Cardiac muscle cell (in vitro differentiated cells and primary cell): ENCODE measurements at regions not wholly inside any gene's neighbourhood (a gene's known extent, or its start where the extent isn't known, plus 50 kb on each side); places are given as distances from the start of the nearest gene placed in this dataset.

Experiments
- DNase-seq, 2 donors: peaks; one replicate each; pipeline versions ENCODE4 v3.0.0 to v3.0.0-alpha.2; 2010 to 2017; ENCODE audit warnings: low read depth in 1 of 2, low spot score in 1 of 2
- H3K27ac ChIP-seq: fragments of 200-600 bp; sonication (generic); 2 replicates; pipeline ENCODE4 v1.5.1; 2016
- H3K27me3 ChIP-seq: fragments of 200-600 bp; sonication (generic); 2 replicates; pipeline ENCODE4 v1.6.0; 2016; ENCODE audit warnings: control low read depth
- H3K36me3 ChIP-seq: fragments of 200-600 bp; sonication (generic); 2 replicates; pipeline ENCODE4 v1.5.1; 2016; ENCODE audit warnings: control low read depth
- H3K4me1 ChIP-seq: fragments of 200-600 bp; sonication (generic); 2 replicates; pipeline ENCODE4 v1.8.1; 2017; ENCODE audit warnings: low read depth, mild to moderate bottlenecking, mixed run types
- H3K4me3 ChIP-seq: fragments of 200-600 bp; sonication (generic); 2 replicates; pipeline ENCODE4 v1.5.1; 2016; ENCODE audit warnings: mild to moderate bottlenecking
- H3K9me3 ChIP-seq: fragments of 200-600 bp; sonication (generic); 2 replicates; pipeline ENCODE4 v1.5.1; 2017; ENCODE audit warnings: low read depth, mild to moderate bottlenecking, control low read depth
- TF ChIP-seq, protein P1 (sequence below): IDR thresholded peaks from 2 replicates; pipeline ENCODE4 v1.5.1; 2012; ENCODE audit warnings: low read depth, mild to moderate bottlenecking, low read length

DNA sequence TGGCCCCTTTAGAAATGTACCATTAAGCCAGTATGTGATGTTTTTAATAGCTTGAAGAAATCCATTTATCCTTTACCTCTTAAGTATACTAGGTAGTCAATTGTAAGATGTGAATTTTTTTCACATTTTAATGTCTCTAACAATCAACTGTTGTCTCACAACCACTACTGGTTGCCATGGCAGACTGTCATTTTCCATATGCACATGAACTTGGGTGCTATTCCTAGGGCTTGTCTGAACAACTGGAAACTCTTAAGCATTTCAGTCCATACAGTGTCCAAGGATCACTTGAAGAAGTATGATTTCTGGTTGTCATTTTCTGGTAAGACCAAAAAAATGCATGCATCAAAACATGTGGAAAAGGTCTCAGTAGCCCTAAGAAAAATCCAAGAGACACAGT, 315.1 kb downstream of the HHIPL2 start:
- TF ChIP-seq, protein P1, sequence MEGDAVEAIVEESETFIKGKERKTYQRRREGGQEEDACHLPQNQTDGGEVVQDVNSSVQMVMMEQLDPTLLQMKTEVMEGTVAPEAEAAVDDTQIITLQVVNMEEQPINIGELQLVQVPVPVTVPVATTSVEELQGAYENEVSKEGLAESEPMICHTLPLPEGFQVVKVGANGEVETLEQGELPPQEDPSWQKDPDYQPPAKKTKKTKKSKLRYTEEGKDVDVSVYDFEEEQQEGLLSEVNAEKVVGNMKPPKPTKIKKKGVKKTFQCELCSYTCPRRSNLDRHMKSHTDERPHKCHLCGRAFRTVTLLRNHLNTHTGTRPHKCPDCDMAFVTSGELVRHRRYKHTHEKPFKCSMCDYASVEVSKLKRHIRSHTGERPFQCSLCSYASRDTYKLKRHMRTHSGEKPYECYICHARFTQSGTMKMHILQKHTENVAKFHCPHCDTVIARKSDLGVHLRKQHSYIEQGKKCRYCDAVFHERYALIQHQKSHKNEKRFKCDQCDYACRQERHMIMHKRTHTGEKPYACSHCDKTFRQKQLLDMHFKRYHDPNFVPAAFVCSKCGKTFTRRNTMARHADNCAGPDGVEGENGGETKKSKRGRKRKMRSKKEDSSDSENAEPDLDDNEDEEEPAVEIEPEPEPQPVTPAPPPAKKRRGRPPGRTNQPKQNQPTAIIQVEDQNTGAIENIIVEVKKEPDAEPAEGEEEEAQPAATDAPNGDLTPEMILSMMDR = no peak
- Histone ChIP-seq H3K4me1 (no peaks in the 10 kb centered on the region), H3K4me3 (no peak overlapping the region), H3K9me3 (no peaks in the 10 kb centered on the region), H3K27me3 (no peaks in the 10 kb centered on the region), H3K36me3 (no peaks in the 10 kb centered on the region), H3K27ac (no peak overlapping the region)
- DNase-seq = no peak

GRCh38 chr1:222229672-222230312, 318.1 kb downstream of the HHIPL2 start:
- Histone ChIP-seq H3K4me1 (no peaks in the 10 kb centered on the region), H3K27me3 (no peaks in the 10 kb centered on the region), H3K4me3 (no peak overlapping the region), H3K27ac (no peak overlapping the region), H3K36me3 (no peaks in the 10 kb centered on the region), H3K9me3 (no peaks in the 10 kb centered on the region)
- no peak for DNase-seq
- TF ChIP-seq, protein P1 = no peak

DNA sequence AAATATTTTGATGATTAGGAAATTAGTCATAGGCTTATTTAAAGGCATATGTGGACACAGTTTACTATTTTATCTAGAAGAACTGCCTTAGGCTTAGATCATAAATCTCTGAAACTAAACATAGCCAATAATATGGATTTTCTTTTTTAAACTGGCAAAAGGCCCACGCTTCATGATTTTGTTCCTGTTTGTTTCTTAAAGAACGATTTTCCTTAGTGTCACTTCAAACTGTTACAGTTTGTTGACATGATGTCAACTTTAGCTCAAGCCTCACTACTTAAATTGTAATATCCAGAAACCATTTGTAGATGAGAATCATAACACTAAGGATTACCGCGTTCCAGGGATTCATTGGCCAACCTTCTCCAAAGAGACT, 322.6 kb downstream of the HHIPL2 start:
- no peak for DNase-seq
- Histone ChIP-seq H3K36me3 (no peaks in the 10 kb centered on the region), H3K27ac (no peak overlapping the region), H3K4me3 (no peak overlapping the region), H3K9me3 (no peaks in the 10 kb centered on the region), H3K27me3 (no peaks in the 10 kb centered on the region), H3K4me1 (no peaks in the 10 kb centered on the region)
- TF ChIP-seq, protein P1 = no peak

- Histone ChIP-seq H3K27me3 (no peaks in the 10 kb centered on the region), H3K9me3 (no peaks in the 10 kb centered on the region), H3K36me3 (no peaks in the 10 kb centered on the region), H3K4me1 (no peaks in the 10 kb centered on the region), H3K4me3 (no peak overlapping the region), H3K27ac (no peak overlapping the region)
- TF ChIP-seq, protein P1 = no peak
- peak in 1 of 2 donors; percentile 7 for DNase-seq
These were observed 323.1 kb downstream of the HHIPL2 start for GRCh38 chr1:222224636-222225315.

GRCh38 chr1:222224156-222224555, 323.7 kb downstream of the HHIPL2 start:
- no peak for DNase-seq
- Histone ChIP-seq H3K36me3 (no peaks in the 10 kb centered on the region), H3K4me3 (no peak overlapping the region), H3K9me3 (no peaks in the 10 kb centered on the region), H3K27me3 (no peaks in the 10 kb centered on the region), H3K4me1 (no peaks in the 10 kb centered on the region), H3K27ac (no peak overlapping the region)
- TF ChIP-seq, protein P1 = no peak
